Prostate gland (tissue), 2 donors: ENCODE measurements at regions not wholly inside any gene's neighbourhood (a gene's known extent, or its start where the extent isn't known, plus 50 kb on each side); places are given as distances from the start of the nearest gene placed in this dataset.

Experiments used
- DNase-seq: peaks from one replicate; pipeline ENCODE4 v3.0.0-alpha.2; 2019; ENCODE audit warnings: low spot score
- H3K27ac ChIP-seq, 2 donors: fragments of 200-600 bp; sonication (generic); 2 replicates each; pipeline ENCODE4 v1.5.1; 2017 to 2019
- H3K27me3 ChIP-seq: fragments of 200-600 bp; sonication (generic); replicated peaks from 2 replicates; pipeline ENCODE4 v1.5.1; 2019; ENCODE audit not compliant: insufficient read depth
- H3K36me3 ChIP-seq, 2 donors: fragments of 200-600 bp; sonication (generic); 1 replicate in 1 of 2; 2 replicates in 1 of 2; pipeline versions ENCODE4 v1.5.1 to v1.8.1; 2017 to 2019
- H3K4me1 ChIP-seq: fragments of 200-600 bp; sonication (generic); replicated peaks from 2 replicates; pipeline ENCODE4 v1.5.1; 2019
- H3K4me3 ChIP-seq, 2 donors: fragments of 200-600 bp; sonication (generic); 2 replicates each; pipeline ENCODE4 v1.5.1; 2017 to 2019
- H3K9me3 ChIP-seq: fragments of 200-600 bp; sonication (generic); 2 replicates; pipeline ENCODE4 v1.5.1; 2017
- POLR2A ChIP-seq: fragments of 450-650 bp; IDR thresholded peaks from one replicate; pipeline ENCODE4 v1.6.1; 2016; ENCODE audit warnings: antibody characterized with exemption, mild to moderate bottlenecking
- POLR2AphosphoS5 ChIP-seq: sonication (generic); formaldehyde crosslinking; IDR thresholded peaks from one replicate; pipeline ENCODE4 v1.6.1; 2017; ENCODE audit warnings: antibody characterized with exemption
- WGBS: methylation state at CpG from one replicate; pipeline ENCODE4 v1.1.5; 2018; 5-methylcytosine and 5-hydroxymethylcytosine counted together
- intact Hi-C: fragments of 100-400 bp; cut with DNase I; formaldehyde crosslinking; loops from one replicate; pipeline ENCODE4 v1.14.2; 2022
- TF ChIP-seq, protein P1 (sequence below), 4 experiments: fragments of 200-600 bp in 2 of 4; fragments of 450-650 bp in 2 of 4; sonication (generic) in 2 of 4; IDR thresholded peaks; 1 replicate in 3 of 4; 2 replicates in 1 of 4; pipeline ENCODE4 v1.5.1; 2016 to 2019; ENCODE audit warnings: antibody characterized with exemption in 4 of 4, mild to moderate bottlenecking in 2 of 4, moderate library complexity in 2 of 4

DNA sequence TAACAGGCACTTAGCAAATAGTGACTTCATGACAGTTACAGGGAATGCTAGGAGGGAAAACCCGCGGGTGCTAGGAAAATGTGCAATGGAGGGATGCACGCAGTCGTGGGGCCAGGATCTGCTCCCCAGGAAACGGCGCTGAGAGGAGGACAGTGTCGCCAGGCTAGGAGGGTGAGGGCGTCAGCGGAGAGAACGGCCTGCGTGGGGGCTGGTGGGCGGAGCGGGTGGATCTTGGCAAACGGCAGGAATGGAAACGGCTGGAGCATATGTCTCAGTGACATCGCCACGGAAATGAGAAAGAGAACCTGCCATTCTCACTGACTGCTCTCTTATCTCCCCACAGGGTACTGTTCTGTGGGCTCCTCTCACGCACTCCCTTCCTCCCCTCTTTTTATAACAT is 478.5 kb upstream of the ID2 start:
- TF ChIP-seq, protein P1, sequence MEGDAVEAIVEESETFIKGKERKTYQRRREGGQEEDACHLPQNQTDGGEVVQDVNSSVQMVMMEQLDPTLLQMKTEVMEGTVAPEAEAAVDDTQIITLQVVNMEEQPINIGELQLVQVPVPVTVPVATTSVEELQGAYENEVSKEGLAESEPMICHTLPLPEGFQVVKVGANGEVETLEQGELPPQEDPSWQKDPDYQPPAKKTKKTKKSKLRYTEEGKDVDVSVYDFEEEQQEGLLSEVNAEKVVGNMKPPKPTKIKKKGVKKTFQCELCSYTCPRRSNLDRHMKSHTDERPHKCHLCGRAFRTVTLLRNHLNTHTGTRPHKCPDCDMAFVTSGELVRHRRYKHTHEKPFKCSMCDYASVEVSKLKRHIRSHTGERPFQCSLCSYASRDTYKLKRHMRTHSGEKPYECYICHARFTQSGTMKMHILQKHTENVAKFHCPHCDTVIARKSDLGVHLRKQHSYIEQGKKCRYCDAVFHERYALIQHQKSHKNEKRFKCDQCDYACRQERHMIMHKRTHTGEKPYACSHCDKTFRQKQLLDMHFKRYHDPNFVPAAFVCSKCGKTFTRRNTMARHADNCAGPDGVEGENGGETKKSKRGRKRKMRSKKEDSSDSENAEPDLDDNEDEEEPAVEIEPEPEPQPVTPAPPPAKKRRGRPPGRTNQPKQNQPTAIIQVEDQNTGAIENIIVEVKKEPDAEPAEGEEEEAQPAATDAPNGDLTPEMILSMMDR (IDR thresholded peaks at IDR 0.05), result no peak
- TF ChIP-seq POLR2AphosphoS5, result no peak
- no peak for TF ChIP-seq POLR2A
- H3K36me3 ChIP-seq, result no peaks in the 10 kb centered on the region
- intact Hi-C loops, result no loop called here
- no peak overlapping the region for H3K27ac ChIP-seq
- no peaks in the 10 kb centered on the region for H3K27me3 ChIP-seq
- DNase-seq, result no peak
- H3K4me3 ChIP-seq, result no peak overlapping the region
- H3K9me3 ChIP-seq, result no peaks in the 10 kb centered on the region
- WGBS, result 76% methylated on average over 18 of the region's 18 CpGs
- H3K4me1 ChIP-seq, result no peaks in the 10 kb centered on the region

DNA sequence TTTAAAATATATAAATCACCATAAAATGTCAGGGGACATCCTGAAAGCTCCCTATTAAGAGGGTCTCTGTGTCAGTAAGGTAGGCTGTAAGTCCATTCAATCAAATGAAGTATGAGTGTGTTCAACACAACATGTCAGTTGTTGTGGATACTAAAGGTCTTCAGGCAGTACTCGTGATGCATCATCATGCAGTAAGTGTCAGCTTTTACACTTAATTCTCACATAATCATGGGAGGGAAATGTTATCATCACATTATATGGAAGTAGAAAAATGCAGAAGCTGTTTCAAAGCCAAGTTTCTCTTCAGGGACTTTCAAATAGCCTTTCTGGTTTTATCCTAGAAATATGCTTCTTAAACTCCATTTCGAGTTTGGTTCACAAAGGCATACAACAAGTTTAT is 477.1 kb upstream of the ID2 start:
- H3K9me3 ChIP-seq, result no peaks in the 10 kb centered on the region
- no peaks in the 10 kb centered on the region for H3K36me3 ChIP-seq
- WGBS, result 73% methylated on average over 2 of the region's 2 CpGs
- no peak overlapping the region for H3K27ac ChIP-seq
- no peaks in the 10 kb centered on the region for H3K27me3 ChIP-seq
- DNase-seq, result no peak
- intact Hi-C loops, result no loop called here
- H3K4me1 ChIP-seq, result no peaks in the 10 kb centered on the region
- H3K4me3 ChIP-seq, result no peak overlapping the region
- no peak for TF ChIP-seq POLR2A
- TF ChIP-seq, protein P1 (IDR thresholded peaks at IDR 0.05), result no peak
- TF ChIP-seq POLR2AphosphoS5, result no peak

DNA sequence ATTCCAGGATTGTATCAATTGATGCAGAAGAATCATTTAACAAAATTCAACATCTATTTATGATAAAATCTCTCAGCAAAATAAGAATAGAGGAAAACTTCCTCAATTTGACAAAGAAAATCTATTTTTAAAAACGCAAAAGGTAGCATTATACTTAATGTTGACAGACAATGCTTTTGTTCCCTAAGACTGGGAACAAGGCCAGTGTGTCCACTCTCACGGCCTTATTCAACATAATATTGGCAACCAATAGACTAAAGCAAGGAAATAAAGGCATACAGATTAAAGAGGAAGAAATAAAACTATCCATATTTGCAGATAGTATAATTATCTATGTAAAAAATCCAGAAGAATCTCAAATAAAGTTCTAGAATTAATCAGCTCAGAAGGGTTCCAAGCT is 472.4 kb upstream of the ID2 start:
- no peak overlapping the region for H3K4me3 ChIP-seq
- WGBS, result 35% methylated on average over 2 of the region's 2 CpGs
- TF ChIP-seq POLR2AphosphoS5 (no peak), POLR2A (no peak)
- TF ChIP-seq, protein P1 (IDR thresholded peaks at IDR 0.05), result no peak

GRCh38 chr2:8211384-8211783 is 470.5 kb upstream of the ID2 start:
- no peak for TF ChIP-seq POLR2AphosphoS5
- TF ChIP-seq, protein P1 (IDR thresholded peaks at IDR 0.05), result no peak
- no peak for TF ChIP-seq POLR2A
- Histone ChIP-seq H3K27me3 (no peaks in the 10 kb centered on the region), H3K4me1 (no peaks in the 10 kb centered on the region), H3K36me3 (no peaks in the 10 kb centered on the region), H3K9me3 (no peaks in the 10 kb centered on the region), H3K4me3 (no peak overlapping the region), H3K27ac (no peak overlapping the region)
- WGBS, result 61% methylated on average over 3 of the region's 3 CpGs
- no peak for DNase-seq
- intact Hi-C loops, result no loop called here

More for the DNA sequence above, 472.4 kb upstream of the ID2 start:
- Histone ChIP-seq H3K27me3 (no peaks in the 10 kb centered on the region), H3K27ac (no peak overlapping the region), H3K36me3 (no peaks in the 10 kb centered on the region), H3K9me3 (no peaks in the 10 kb centered on the region), H3K4me1 (no peaks in the 10 kb centered on the region)
- no peak for DNase-seq
- intact Hi-C loops, result no loop called here

DNA sequence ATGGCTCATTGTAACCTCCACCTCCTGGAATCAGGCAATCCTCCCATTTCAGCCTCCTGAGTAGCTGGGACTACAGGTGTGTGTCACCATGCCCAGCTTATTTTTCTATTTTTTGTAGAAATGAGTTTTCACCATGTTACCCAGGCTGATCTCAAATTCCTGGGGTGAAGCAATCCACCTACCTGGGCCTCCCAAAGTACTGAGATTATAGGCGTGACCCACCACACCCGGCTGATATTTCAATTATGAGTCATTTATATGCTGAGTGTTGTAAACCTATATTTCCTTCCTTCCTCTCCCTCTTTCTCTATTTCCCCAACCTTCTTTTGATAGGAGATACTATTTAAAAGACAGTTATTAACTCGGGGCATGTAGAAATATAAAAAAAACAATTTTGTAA is 469.6 kb upstream of the ID2 start:
- DNase-seq, result no peak
- intact Hi-C loops, result no loop called here
- no peaks in the 10 kb centered on the region for H3K27me3 ChIP-seq
- H3K4me1 ChIP-seq, result no peaks in the 10 kb centered on the region
- no peak overlapping the region for H3K27ac ChIP-seq
- TF ChIP-seq, protein P1 (IDR thresholded peaks at IDR 0.05), result no peak
- no peak for TF ChIP-seq POLR2A
- no peaks in the 10 kb centered on the region for H3K36me3 ChIP-seq
- H3K9me3 ChIP-seq, result no peaks in the 10 kb centered on the region
- 81% methylated on average over 3 of the region's 3 CpGs for WGBS
- no peak overlapping the region for H3K4me3 ChIP-seq
